GM23248 (cell line): ENCODE measurements at regions not wholly inside any gene's neighbourhood (a gene's known extent, or its start where the extent isn't known, plus 50 kb on each side); places are given as distances from the start of the nearest gene placed in this dataset.

Source experiments
- DNase-seq: peaks from one replicate; pipeline ENCODE4 v3.0.0-alpha.2; 2015
- H2AFZ ChIP-seq: fragments of 200-600 bp; sonication (generic); 2 replicates; pipeline ENCODE4 v1.6.1; 2016; ENCODE audit warnings: antibody characterized with exemption
- H3F3A ChIP-seq: fragments of 200-600 bp; sonication (generic); 2 replicates; pipeline ENCODE4 v1.6.1; 2016; ENCODE audit warnings: mild to moderate bottlenecking, antibody characterized with exemption, mixed run types; ENCODE audit not compliant: insufficient read depth
- H3K27ac ChIP-seq: fragments of 200-600 bp; sonication (generic); 2 replicates; pipeline ENCODE4 v1.5.1; 2016; ENCODE audit warnings: mild to moderate bottlenecking
- H3K27me3 ChIP-seq: fragments of 200-600 bp; sonication (generic); replicated peaks from 2 replicates; pipeline ENCODE4 v1.6.1; 2016; ENCODE audit warnings: mild to moderate bottlenecking; ENCODE audit not compliant: insufficient read depth
- H3K36me3 ChIP-seq: fragments of 200-600 bp; sonication (generic); 2 replicates; pipeline ENCODE4 v1.6.1; 2016; ENCODE audit warnings: low read depth, mild to moderate bottlenecking
- H3K4me1 ChIP-seq: fragments of 200-600 bp; sonication (generic); 2 replicates; pipeline ENCODE4 v1.6.1; 2016; ENCODE audit warnings: mild to moderate bottlenecking; ENCODE audit not compliant: insufficient read depth
- H3K4me2 ChIP-seq: fragments of 200-600 bp; sonication (generic); one replicate; pipeline ENCODE4 v1.6.1; 2016; ENCODE audit warnings: mild to moderate bottlenecking; ENCODE audit not compliant: unreplicated experiment
- H3K4me3 ChIP-seq: fragments of 200-600 bp; sonication (generic); 2 replicates; pipeline ENCODE4 v1.5.1; 2016; ENCODE audit warnings: mild to moderate bottlenecking
- H3K79me2 ChIP-seq: fragments of 200-600 bp; sonication (generic); 2 replicates; pipeline ENCODE4 v1.6.1; 2016; ENCODE audit warnings: mild to moderate bottlenecking; ENCODE audit not compliant: insufficient read depth
- H3K9ac ChIP-seq: fragments of 200-600 bp; sonication (generic); 2 replicates; pipeline ENCODE4 v1.6.1; 2016; ENCODE audit warnings: mild to moderate bottlenecking
- H3K9me2 ChIP-seq: fragments of 200-600 bp; sonication (generic); 2 replicates; pipeline ENCODE4 v1.6.1; 2016; ENCODE audit warnings: mixed run types, mild to moderate bottlenecking, moderate library complexity; ENCODE audit not compliant: insufficient read depth
- H3K9me3 ChIP-seq: fragments of 200-600 bp; sonication (generic); one replicate; pipeline ENCODE4 v1.6.1; 2017; ENCODE audit warnings: low read depth
- H4K20me1 ChIP-seq: fragments of 200-600 bp; sonication (generic); 2 replicates; pipeline ENCODE4 v1.6.0; 2016; ENCODE audit not compliant: insufficient read depth
- EZH2 ChIP-seq: fragments of 200-600 bp; sonication (generic); IDR thresholded peaks from 2 replicates; pipeline ENCODE4 v1.6.1; 2018; ENCODE audit warnings: antibody characterized with exemption, mild to moderate bottlenecking; ENCODE audit not compliant: insufficient read depth, poor library complexity, severe bottlenecking
- EZH2phosphoT487 ChIP-seq: fragments of 200-600 bp; sonication (generic); IDR thresholded peaks from 2 replicates; pipeline ENCODE4 v1.6.1; 2018; ENCODE audit warnings: antibody characterized with exemption, moderate library complexity, mild to moderate bottlenecking, low read depth; ENCODE audit not compliant: insufficient read depth
- WGBS, 2 experiments: methylation state at CpG; one replicate each; pipeline ENCODE4 v1.1.6; 2015 to 2017; ENCODE audit warnings: low lambda C conversion rate in 2 of 2, low coverage in 1 of 2; ENCODE audit errors: missing lambda C conversion rate in 2 of 2; 5-methylcytosine and 5-hydroxymethylcytosine counted together
- in situ Hi-C: fragments of 300-500 bp; cut with MboI; formaldehyde crosslinking; loops from 2 replicates; pipeline ENCODE4 v1.15.0; 2020

- H3K4me3 ChIP-seq = no peak overlapping the region
- peak overlapping the region; percentile 48; the same call in 1 of the 2 replicates for H2AFZ ChIP-seq
- in situ Hi-C loops = no loop called here
- H3K9me3 ChIP-seq = no peaks in the 10 kb centered on the region
- 14 to 24% methylated on average over 1 of the region's 1 CpG for WGBS, 2 experiments
- H3K9me2 ChIP-seq = no peaks in the 10 kb centered on the region
- peak; percentile 4 for DNase-seq
- H3K4me1 ChIP-seq = no peaks in the 10 kb centered on the region
- H3K9ac ChIP-seq = no peak overlapping the region
- H3K36me3 ChIP-seq = no peaks in the 10 kb centered on the region
- H3K27ac ChIP-seq = no peak overlapping the region
- H3K27me3 ChIP-seq = no peaks in the 10 kb centered on the region
- H3K79me2 ChIP-seq = no peaks in the 10 kb centered on the region
- no peaks in the 10 kb centered on the region for H3F3A ChIP-seq
- TF ChIP-seq EZH2phosphoT487 (no peak), EZH2 (no peak)
- H3K4me2 ChIP-seq = no peak overlapping the region
- H4K20me1 ChIP-seq = no peaks in the 10 kb centered on the region
Measured at GRCh38 chr18:60096428-60096827, 196.6 kb downstream of the PMAIP1 start.

- Histone ChIP-seq H3K9ac (no peak overlapping the region), H3K4me3 (no peak overlapping the region), H3K4me1 (no peaks in the 10 kb centered on the region), H3K27ac (no peak overlapping the region), H3K9me2 (no peaks in the 10 kb centered on the region), H3K36me3 (no peaks in the 10 kb centered on the region), H3K27me3 (no peaks in the 10 kb centered on the region), H3K9me3 (no peaks in the 10 kb centered on the region), H2AFZ (no peak overlapping the region), H3K4me2 (no peak overlapping the region), H3K79me2 (no peaks in the 10 kb centered on the region), H3F3A (no peaks in the 10 kb centered on the region), H4K20me1 (no peaks in the 10 kb centered on the region)
- TF ChIP-seq EZH2 = no peak
- TF ChIP-seq EZH2phosphoT487 = no peak
- in situ Hi-C loops = no loop called here
- DNase-seq = peak; percentile 16
Measured at GRCh38 chr18:60092073-60092472, 192.3 kb downstream of the PMAIP1 start.

GRCh38 chr18:60090170-60090569 is 190.4 kb downstream of the PMAIP1 start:
- Histone ChIP-seq H3K9me2 (no peaks in the 10 kb centered on the region), H3K36me3 (no peaks in the 10 kb centered on the region), H3K4me1 (no peaks in the 10 kb centered on the region), H3K9ac (no peak overlapping the region), H3K9me3 (no peaks in the 10 kb centered on the region), H2AFZ (no peak overlapping the region), H3F3A (no peaks in the 10 kb centered on the region), H4K20me1 (no peaks in the 10 kb centered on the region), H3K27me3 (no peaks in the 10 kb centered on the region), H3K79me2 (no peaks in the 10 kb centered on the region), H3K27ac (no peak overlapping the region), H3K4me2 (no peak overlapping the region), H3K4me3 (no peak overlapping the region)
- DNase-seq = no peak
- in situ Hi-C loops = no loop called here
- WGBS, 2 experiments = 58 to 59% methylated on average over 7 of the region's 7 CpGs
- no peak for TF ChIP-seq EZH2
- TF ChIP-seq EZH2phosphoT487 = no peak

GRCh38 chr18:60082790-60083189 is 183.0 kb downstream of the PMAIP1 start:
- WGBS, 2 experiments = 89 to 96% methylated on average over 1 of the region's 1 CpG
- in situ Hi-C loops = no loop called here

GRCh38 chr18:60082282-60082681 is 182.5 kb downstream of the PMAIP1 start:
- no peaks in the 10 kb centered on the region for H3K4me1 ChIP-seq
- no peaks in the 10 kb centered on the region for H3F3A ChIP-seq
- DNase-seq = no peak
- no peaks in the 10 kb centered on the region for H3K79me2 ChIP-seq
- 64 to 67% methylated on average over 2 of the region's 2 CpGs for WGBS, 2 experiments
- H3K27me3 ChIP-seq = no peaks in the 10 kb centered on the region
- no peak for TF ChIP-seq EZH2
- TF ChIP-seq EZH2phosphoT487 = no peak
- H3K9ac ChIP-seq = no peak overlapping the region
- no peak overlapping the region for H3K4me3 ChIP-seq
- H2AFZ ChIP-seq = no peak overlapping the region
- H3K36me3 ChIP-seq = no peaks in the 10 kb centered on the region
- H4K20me1 ChIP-seq = no peaks in the 10 kb centered on the region
- in situ Hi-C loops = no loop called here
- H3K27ac ChIP-seq = no peak overlapping the region
- no peaks in the 10 kb centered on the region for H3K9me3 ChIP-seq
- H3K9me2 ChIP-seq = no peaks in the 10 kb centered on the region
- no peak overlapping the region for H3K4me2 ChIP-seq

More at GRCh38 chr18:60082790-60083189, 183.0 kb downstream of the PMAIP1 start:
- H2AFZ ChIP-seq = no peak overlapping the region
- no peaks in the 10 kb centered on the region for H3K9me2 ChIP-seq
- H3K79me2 ChIP-seq = no peaks in the 10 kb centered on the region
- no peak overlapping the region for H3K9ac ChIP-seq
- H3K27me3 ChIP-seq = no peaks in the 10 kb centered on the region
- no peak overlapping the region for H3K4me3 ChIP-seq
- no peak for DNase-seq
- no peaks in the 10 kb centered on the region for H3K9me3 ChIP-seq
- TF ChIP-seq EZH2phosphoT487 (no peak), EZH2 (no peak)
- H3K4me2 ChIP-seq = no peak overlapping the region
- H3K27ac ChIP-seq = no peak overlapping the region
- no peaks in the 10 kb centered on the region for H3F3A ChIP-seq
- H3K36me3 ChIP-seq = no peaks in the 10 kb centered on the region
- no peaks in the 10 kb centered on the region for H3K4me1 ChIP-seq
- no peaks in the 10 kb centered on the region for H4K20me1 ChIP-seq
